Activated CD4-positive, alpha-beta memory T cell treated with anti-CD3 and anti-CD28 coated beads, Interleukin-2, amount 10 ng/mL, durations not matched to agents 7 days and 5 days (primary cell): ENCODE measurements at regions not wholly inside any gene's neighbourhood (a gene's known extent, or its start where the extent isn't known, plus 50 kb on each side); places are given as distances from the start of the nearest gene placed in this dataset.

Experiments
- CTCF ChIA-PET: fragments of 350-600 bp; sonication (Branson Sonifier 250); formaldehyde crosslinking; loops from one replicate; lab custom pipeline; 2021; ENCODE audit warnings: antibody characterized with exemption, inconsistent platforms; lab: Charles Lee
- POLR2A ChIA-PET: fragments of 350-600 bp; sonication (Branson Sonifier 250); formaldehyde crosslinking; loops from one replicate; lab custom pipeline; 2021; ENCODE audit warnings: antibody characterized with exemption; lab: Charles Lee
- DNase-seq: peaks from one replicate; pipeline ENCODE4 v3.0.0-alpha.2; 2020
- H3K27ac Mint-ChIP-seq: one replicate; pipeline ENCODE4 v1.8.0; 2021; ENCODE audit warnings: mild to moderate bottlenecking, mixed read lengths
- H3K27me3 Mint-ChIP-seq: one replicate; pipeline ENCODE4 v1.8.0; 2021; ENCODE audit warnings: mixed read lengths
- H3K36me3 Mint-ChIP-seq: one replicate; pipeline ENCODE4 v1.8.0; 2021; ENCODE audit warnings: low read depth, mixed read lengths
- H3K4me1 Mint-ChIP-seq: one replicate; pipeline ENCODE4 v1.8.0; 2021; ENCODE audit warnings: mixed read lengths
- H3K4me3 Mint-ChIP-seq: one replicate; pipeline ENCODE4 v1.8.0; 2021; ENCODE audit warnings: mild to moderate bottlenecking, mixed read lengths
- H3K9me3 Mint-ChIP-seq: one replicate; pipeline ENCODE4 v1.8.0; 2021; ENCODE audit warnings: mixed read lengths

- CTCF ChIA-PET: no interaction called here
Measured at GRCh38 chr2:123047186-123047585, 977.9 kb upstream of the CNTNAP5 start.

DNA sequence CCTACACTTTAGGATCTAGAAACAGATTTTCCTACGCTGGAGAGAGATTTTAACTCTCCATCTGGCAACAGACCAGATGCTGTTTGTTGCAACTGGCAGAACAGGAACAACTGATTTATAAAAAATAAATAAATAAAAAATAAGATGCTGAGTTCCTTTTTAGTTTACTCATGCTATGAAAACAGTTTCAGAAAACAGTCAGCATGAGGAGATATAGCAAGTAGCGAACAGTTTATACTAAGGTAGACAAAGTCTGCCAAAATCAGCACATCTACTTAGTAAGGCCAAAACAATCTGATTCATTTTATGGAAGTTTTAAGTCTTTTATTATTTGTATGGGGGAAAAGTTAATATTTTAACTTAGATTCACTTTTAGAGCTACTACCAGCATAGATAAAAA, 974.0 kb upstream of the CNTNAP5 start:
- CTCF ChIA-PET: no interaction called here

More at GRCh38 chr2:123047186-123047585, 977.9 kb upstream of the CNTNAP5 start:
- no peaks in the 10 kb centered on the region for H3K36me3 Mint-ChIP-seq
- no peak overlapping the region for H3K4me3 Mint-ChIP-seq
- POLR2A ChIA-PET: no interaction called here
- no peak overlapping the region for H3K27ac Mint-ChIP-seq
- no peaks in the 10 kb centered on the region for H3K27me3 Mint-ChIP-seq
- DNase-seq: no peak
- H3K9me3 Mint-ChIP-seq: peaks cover 8% of the 10 kb centered on the region
- H3K4me1 Mint-ChIP-seq: no peaks in the 10 kb centered on the region

GRCh38 chr2:123061534-123061933, 963.6 kb upstream of the CNTNAP5 start:
- Mint-ChIP-seq H3K27ac (no peak overlapping the region), H3K4me1 (no peaks in the 10 kb centered on the region), H3K27me3 (no peaks in the 10 kb centered on the region), H3K4me3 (no peak overlapping the region), H3K36me3 (no peaks in the 10 kb centered on the region), H3K9me3 (peaks cover 22% of the 10 kb centered on the region)
- CTCF ChIA-PET: no interaction called here
- POLR2A ChIA-PET: no interaction called here
- no peak for DNase-seq

More for the DNA sequence above, 974.0 kb upstream of the CNTNAP5 start:
- POLR2A ChIA-PET: no interaction called here
- no peaks in the 10 kb centered on the region for H3K4me1 Mint-ChIP-seq
- DNase-seq: no peak
- no peak overlapping the region for H3K4me3 Mint-ChIP-seq
- H3K36me3 Mint-ChIP-seq: no peaks in the 10 kb centered on the region
- no peaks in the 10 kb centered on the region for H3K27me3 Mint-ChIP-seq
- H3K27ac Mint-ChIP-seq: no peak overlapping the region
- peaks cover 12% of the 10 kb centered on the region for H3K9me3 Mint-ChIP-seq

DNA sequence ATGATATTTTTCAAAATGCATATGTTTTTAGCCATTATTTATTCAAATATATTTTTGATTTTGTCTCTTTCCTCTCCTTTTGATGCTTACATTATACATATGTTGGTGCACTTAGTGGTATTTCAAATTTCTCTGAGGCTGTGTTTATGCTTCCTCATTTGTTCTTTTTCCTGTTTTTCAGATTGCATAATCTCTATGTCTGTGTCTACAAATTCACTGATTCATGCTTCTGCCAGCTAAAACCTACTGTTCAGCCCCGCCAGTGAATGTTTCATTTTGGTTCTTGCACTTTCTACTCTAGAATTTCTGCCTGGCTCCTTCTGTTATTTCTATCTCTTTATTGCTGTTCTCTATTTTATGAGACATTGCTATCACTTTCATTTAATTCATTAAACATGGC, 951.7 kb upstream of the CNTNAP5 start:
- Mint-ChIP-seq H3K4me3 (no peak overlapping the region), H3K4me1 (no peaks in the 10 kb centered on the region), H3K36me3 (no peaks in the 10 kb centered on the region), H3K9me3 (peaks cover 6% of the 10 kb centered on the region), H3K27ac (no peak overlapping the region), H3K27me3 (no peaks in the 10 kb centered on the region)
- ChIA-PET CTCF (no interaction called here), POLR2A (no interaction called here)
- DNase-seq: no peak

- ChIA-PET CTCF (no interaction called here), POLR2A (no interaction called here)
- Mint-ChIP-seq H3K4me1 (no peaks in the 10 kb centered on the region), H3K27ac (no peak overlapping the region), H3K36me3 (no peaks in the 10 kb centered on the region), H3K4me3 (no peak overlapping the region), H3K27me3 (no peaks in the 10 kb centered on the region), H3K9me3 (peaks cover 6% of the 10 kb centered on the region)
- no peak for DNase-seq
Measured at GRCh38 chr2:123073956-123074355, 951.1 kb upstream of the CNTNAP5 start.

DNA sequence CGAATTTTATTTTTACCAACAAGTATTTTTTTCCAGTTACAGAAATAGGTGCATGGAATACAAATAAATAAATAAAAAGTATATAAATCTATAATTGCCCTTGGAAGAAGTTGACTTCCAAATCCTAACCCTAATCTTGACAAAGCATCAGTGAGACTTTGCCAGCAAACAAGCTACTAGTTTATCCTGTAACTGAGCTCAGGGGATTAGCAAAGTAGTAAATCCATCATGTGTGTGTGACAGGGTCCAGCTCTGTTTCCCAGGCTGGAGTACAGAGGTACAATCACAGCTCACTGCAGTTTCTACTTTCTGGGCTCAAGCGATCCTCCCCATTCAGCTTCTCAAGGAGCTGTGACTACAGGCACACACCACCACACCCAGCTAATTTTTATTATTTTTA, 948.0 kb upstream of the CNTNAP5 start:
- Mint-ChIP-seq H3K4me1 (no peaks in the 10 kb centered on the region), H3K4me3 (no peak overlapping the region), H3K27me3 (no peaks in the 10 kb centered on the region), H3K9me3 (peaks cover 12% of the 10 kb centered on the region), H3K27ac (no peak overlapping the region), H3K36me3 (no peaks in the 10 kb centered on the region)
- ChIA-PET CTCF (no interaction called here), POLR2A (no interaction called here)
- DNase-seq: no peak

- ChIA-PET POLR2A (no interaction called here), CTCF (no interaction called here)
- Mint-ChIP-seq H3K36me3 (no peaks in the 10 kb centered on the region), H3K9me3 (peaks cover 14% of the 10 kb centered on the region), H3K27me3 (no peaks in the 10 kb centered on the region), H3K27ac (no peak overlapping the region), H3K4me1 (no peaks in the 10 kb centered on the region), H3K4me3 (no peak overlapping the region)
- no peak for DNase-seq
Measured at GRCh38 chr2:123080331-123080730, 944.8 kb upstream of the CNTNAP5 start.

GRCh38 chr2:123085484-123085883, 939.6 kb upstream of the CNTNAP5 start:
- Mint-ChIP-seq H3K9me3 (peaks cover 17% of the 10 kb centered on the region), H3K4me3 (no peak overlapping the region), H3K27ac (no peak overlapping the region), H3K4me1 (no peaks in the 10 kb centered on the region), H3K36me3 (no peaks in the 10 kb centered on the region), H3K27me3 (no peaks in the 10 kb centered on the region)
- ChIA-PET POLR2A (no interaction called here), CTCF (no interaction called here)
- no peak for DNase-seq

- no peaks in the 10 kb centered on the region for H3K27me3 Mint-ChIP-seq
- no peaks in the 10 kb centered on the region for H3K4me1 Mint-ChIP-seq
- no peak overlapping the region for H3K27ac Mint-ChIP-seq
Measured at GRCh38 chr2:123086613-123087385, 938.3 kb upstream of the CNTNAP5 start.

DNA sequence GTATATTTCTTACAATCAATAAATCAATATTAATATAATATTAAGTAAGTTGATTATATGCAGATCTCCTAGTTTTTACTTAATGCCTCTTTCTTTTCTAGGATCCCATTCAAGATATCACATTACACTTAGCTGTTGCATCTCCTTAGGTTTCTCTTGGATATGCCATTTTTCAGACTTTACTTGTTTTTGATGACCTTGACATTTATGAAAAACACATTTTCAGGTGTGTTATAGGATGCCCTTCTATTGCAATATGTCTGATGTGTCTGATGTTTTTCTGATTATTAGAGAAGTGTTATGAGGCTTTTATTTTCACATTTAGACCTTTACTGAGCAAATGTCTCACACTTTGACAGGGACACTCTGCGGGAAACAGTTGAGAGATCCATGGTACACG, 933.6 kb upstream of the CNTNAP5 start:
- CTCF ChIA-PET: no interaction called here
- no peaks in the 10 kb centered on the region for H3K36me3 Mint-ChIP-seq
- H3K4me1 Mint-ChIP-seq: no peaks in the 10 kb centered on the region
- no peak for DNase-seq
- no peak overlapping the region for H3K27ac Mint-ChIP-seq
- POLR2A ChIA-PET: no interaction called here
- no peak overlapping the region for H3K4me3 Mint-ChIP-seq
- H3K27me3 Mint-ChIP-seq: no peaks in the 10 kb centered on the region
- H3K9me3 Mint-ChIP-seq: peaks cover 19% of the 10 kb centered on the region

More at GRCh38 chr2:123086613-123087385, 938.3 kb upstream of the CNTNAP5 start:
- ChIA-PET CTCF (no interaction called here), POLR2A (no interaction called here)
- H3K36me3 Mint-ChIP-seq: no peaks in the 10 kb centered on the region
- H3K4me3 Mint-ChIP-seq: no peak overlapping the region
- DNase-seq: no peak
- H3K9me3 Mint-ChIP-seq: peaks cover 17% of the 10 kb centered on the region

DNA sequence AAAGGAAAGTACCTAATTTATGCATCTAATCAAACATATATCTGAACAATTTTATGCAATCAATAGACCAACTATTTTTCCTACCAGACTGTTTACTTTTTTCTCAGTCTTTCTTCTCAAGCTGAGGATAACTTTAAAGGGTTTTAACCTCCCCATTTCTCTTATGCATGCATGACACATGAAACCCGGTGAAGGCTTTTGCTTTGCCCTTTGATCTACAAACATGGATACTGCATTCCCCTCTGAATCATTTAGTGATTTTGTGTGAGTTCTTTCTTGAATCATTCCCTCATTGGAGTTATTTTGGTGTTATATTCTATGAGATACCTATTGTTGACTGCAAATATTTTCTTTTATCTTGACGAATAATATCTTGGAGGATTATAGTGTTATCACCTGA, 931.9 kb upstream of the CNTNAP5 start:
- CTCF ChIA-PET: no interaction called here
- Mint-ChIP-seq H3K27me3 (no peaks in the 10 kb centered on the region), H3K9me3 (peaks cover 16% of the 10 kb centered on the region), H3K4me1 (no peaks in the 10 kb centered on the region), H3K27ac (no peak overlapping the region), H3K4me3 (no peak overlapping the region), H3K36me3 (no peaks in the 10 kb centered on the region)
- no peak for DNase-seq
- POLR2A ChIA-PET: no interaction called here

GRCh38 chr2:123095219-123095835, 929.8 kb upstream of the CNTNAP5 start:
- POLR2A ChIA-PET: no interaction called here
- CTCF ChIA-PET: no interaction called here
- no peak overlapping the region for H3K4me3 Mint-ChIP-seq
- no peaks in the 10 kb centered on the region for H3K4me1 Mint-ChIP-seq
- no peaks in the 10 kb centered on the region for H3K36me3 Mint-ChIP-seq
- no peak overlapping the region for H3K27ac Mint-ChIP-seq
- DNase-seq: no peak
- peaks cover 13% of the 10 kb centered on the region for H3K9me3 Mint-ChIP-seq
- H3K27me3 Mint-ChIP-seq: no peaks in the 10 kb centered on the region

- Mint-ChIP-seq H3K27me3 (no peaks in the 10 kb centered on the region), H3K27ac (no peak overlapping the region), H3K36me3 (no peaks in the 10 kb centered on the region), H3K9me3 (peaks cover 10% of the 10 kb centered on the region), H3K4me3 (no peak overlapping the region), H3K4me1 (no peaks in the 10 kb centered on the region)
- ChIA-PET POLR2A (no interaction called here), CTCF (no interaction called here)
- no peak for DNase-seq
Measured at GRCh38 chr2:123098619-123099018, 926.5 kb upstream of the CNTNAP5 start.

- H3K9me3 Mint-ChIP-seq: peaks cover 3% of the 10 kb centered on the region
- H3K36me3 Mint-ChIP-seq: no peaks in the 10 kb centered on the region
- no peaks in the 10 kb centered on the region for H3K27me3 Mint-ChIP-seq
- no peak overlapping the region for H3K27ac Mint-ChIP-seq
- no peak for DNase-seq
- ChIA-PET POLR2A (no interaction called here), CTCF (no interaction called here)
- no peak overlapping the region for H3K4me3 Mint-ChIP-seq
- no peaks in the 10 kb centered on the region for H3K4me1 Mint-ChIP-seq
Measured at GRCh38 chr2:123101434-123101833, 923.7 kb upstream of the CNTNAP5 start.
